ENCODE measurements at regions not wholly inside any gene's neighbourhood (a gene's known extent, or its start where the extent isn't known, plus 50 kb on each side); places are given as distances from the start of the nearest gene placed in this dataset.
"Not testable (repeated sequence)": the region's sequence is repeated elsewhere in the genome, so short reads cannot be mapped to it uniquely, and the experiment has no call there.

- no peak for DNase-seq
Observed at GRCh38 chrX:40952855-40953254, 132.4 kb upstream of the USP9X start.

DNA sequence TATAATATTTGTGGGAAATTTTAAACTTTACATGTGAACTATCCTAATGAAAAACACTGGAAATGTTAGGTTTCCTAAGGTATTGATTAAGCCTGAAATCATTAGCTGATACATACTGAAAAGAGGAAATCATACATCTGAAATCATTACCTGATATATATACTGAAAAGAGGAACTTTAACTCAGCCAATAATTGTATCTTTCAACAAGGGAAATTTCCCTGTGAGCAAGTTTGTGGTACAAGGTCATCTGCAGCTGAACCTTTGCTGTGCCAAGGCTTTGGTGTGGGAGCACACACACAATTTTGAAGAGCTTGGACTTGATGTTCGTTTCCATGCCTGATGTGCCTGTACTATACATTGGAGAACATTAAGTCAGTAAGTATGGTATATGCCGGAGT, 131.9 kb upstream of the USP9X start:
- DNase-seq = no peak

GRCh38 chrX:40960041-40960440, 125.2 kb upstream of the USP9X start:
- no peak for DNase-seq

DNA sequence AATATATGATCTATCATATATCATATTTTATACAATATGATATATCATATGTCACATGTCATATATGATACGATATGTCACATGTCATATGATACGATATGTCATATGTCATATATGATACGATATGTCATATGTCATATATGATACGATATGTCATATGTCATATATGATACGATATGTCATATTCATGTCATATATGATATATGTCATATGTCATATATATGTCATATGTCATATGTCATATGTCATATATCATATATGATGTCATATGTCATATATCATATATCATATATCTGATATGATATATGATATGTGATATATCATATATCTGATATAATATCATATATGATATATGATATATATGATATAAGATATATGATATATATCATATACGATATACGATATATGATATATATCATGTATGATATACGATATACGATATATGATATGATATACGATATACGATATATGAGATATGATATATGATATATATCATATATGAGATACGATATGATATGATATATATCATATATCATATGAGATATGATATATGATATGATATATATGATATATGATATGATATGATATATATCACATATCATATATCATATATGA, 122.3 kb upstream of the USP9X start:
- DNase-seq = no peak

DNA sequence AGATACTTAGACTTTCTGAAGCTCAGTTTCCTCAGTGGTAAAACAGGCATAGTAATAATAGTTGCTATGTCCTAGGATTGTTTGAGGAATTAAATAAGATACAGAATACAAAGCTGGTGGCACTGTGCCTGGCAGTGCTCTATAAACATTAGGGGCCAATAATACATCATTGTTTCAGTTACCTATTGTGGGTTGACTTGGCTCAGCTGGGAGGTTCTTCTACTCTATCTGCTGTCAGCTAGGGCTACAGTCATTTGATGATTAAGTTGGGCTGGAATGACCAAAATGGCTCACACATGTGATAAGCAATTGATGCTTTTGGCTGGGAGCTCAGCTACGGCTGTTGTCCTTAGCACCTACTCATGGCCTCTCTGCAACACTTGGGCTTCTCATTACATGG, 121.2 kb upstream of the USP9X start:
- DNase-seq = no peak

DNA sequence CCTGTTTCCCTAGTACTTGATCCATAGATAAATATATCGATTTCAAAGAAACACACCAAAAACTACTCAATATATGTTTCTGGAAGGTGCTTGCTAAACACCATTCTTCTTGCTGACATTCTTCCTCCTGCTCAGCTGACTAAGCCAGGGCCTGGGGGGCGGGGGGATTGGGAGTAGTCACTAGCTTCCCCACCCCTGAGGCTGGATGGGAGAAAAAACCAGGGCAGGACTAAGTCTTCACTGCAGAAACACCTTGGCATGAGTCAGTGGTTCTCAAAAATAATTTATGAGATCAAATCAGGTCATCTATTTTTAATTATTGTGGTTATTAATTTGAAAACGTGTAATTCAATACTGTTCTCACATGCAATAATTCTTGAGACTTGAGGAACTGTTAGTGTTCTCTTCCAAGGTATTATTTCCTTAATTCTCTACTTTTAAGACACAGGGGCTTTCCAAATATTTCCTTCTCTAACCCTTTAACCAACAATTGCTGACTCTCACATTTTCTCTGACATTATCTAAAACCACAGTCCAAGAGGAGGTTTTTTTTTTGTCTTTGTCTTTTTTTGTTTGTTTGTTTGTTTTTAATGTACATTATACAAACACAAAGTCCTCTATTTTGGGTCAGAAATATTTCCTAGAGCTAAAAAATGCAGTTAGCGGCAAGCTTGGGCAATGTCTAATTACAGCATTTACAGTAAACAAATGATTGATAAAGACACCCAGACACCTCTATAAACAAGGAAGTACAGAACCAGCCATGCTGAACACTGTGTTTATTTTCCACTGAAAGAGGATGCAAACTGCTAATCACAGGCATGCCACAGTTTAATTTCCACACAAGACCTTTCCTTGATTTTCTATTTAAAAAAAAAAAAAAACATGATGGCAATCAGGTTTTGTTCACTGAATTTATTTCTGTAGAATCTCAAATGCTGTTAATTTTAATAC, 120.3 kb upstream of the USP9X start:
- no peak for DNase-seq

GRCh38 chrX:40966213-40966820, 118.9 kb upstream of the USP9X start:
- no peak for DNase-seq

- DNase-seq = no peak
Observed at GRCh38 chrX:40968180-40968579, 117.1 kb upstream of the USP9X start.

DNA sequence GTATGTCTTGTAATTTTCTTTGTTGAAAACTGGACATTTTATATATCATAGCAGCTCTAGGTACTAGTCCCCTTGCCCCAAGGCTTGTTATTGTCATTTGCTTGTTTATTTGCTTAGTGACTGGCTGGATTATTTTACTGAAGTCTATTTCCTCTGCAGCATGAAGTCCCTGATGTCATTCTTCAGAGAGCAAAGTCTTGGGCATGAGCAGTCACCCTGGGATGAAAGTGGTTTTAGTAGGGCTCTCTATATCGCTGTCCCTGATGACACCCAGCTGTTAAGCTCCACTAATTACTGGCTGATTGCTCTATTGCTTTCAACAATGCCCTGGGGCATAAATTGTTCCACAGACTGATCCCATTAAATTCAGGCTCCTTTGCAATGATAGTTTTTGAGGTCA, 113.5 kb upstream of the USP9X start:
- DNase-seq = no peak

- DNase-seq = no peak
Observed at GRCh38 chrX:40973619-40974018, 111.6 kb upstream of the USP9X start.

GRCh38 chrX:40975951-40976350, 109.3 kb upstream of the USP9X start:
- no peak for DNase-seq

- no peak for DNase-seq
Observed at GRCh38 chrX:40976981-40977380, 108.3 kb upstream of the USP9X start.

DNA sequence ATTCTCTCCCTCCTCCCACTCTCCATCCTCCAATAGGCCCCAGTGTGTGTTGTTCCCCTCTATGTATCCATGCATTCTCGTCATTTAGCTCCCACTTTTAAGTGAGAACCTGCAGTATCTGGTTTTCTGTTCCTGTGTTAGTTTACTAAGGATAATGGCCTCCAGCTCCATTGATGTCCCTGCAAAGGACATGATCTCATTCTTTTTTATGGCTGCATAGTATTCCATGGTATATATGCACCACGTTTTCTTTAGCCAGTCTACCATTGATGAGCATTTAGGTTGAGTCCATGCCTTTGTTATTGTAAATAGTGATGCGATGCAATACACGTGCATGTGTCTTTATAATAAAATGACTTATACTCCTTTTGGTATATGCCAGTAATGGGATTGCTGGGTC, 100.3 kb upstream of the USP9X start:
- no peak for DNase-seq

GRCh38 chrX:40987413-40987812, 97.8 kb upstream of the USP9X start:
- DNase-seq = no peak

- no peak for DNase-seq
Observed at GRCh38 chrX:40988100-40988499, 97.1 kb upstream of the USP9X start.

DNA sequence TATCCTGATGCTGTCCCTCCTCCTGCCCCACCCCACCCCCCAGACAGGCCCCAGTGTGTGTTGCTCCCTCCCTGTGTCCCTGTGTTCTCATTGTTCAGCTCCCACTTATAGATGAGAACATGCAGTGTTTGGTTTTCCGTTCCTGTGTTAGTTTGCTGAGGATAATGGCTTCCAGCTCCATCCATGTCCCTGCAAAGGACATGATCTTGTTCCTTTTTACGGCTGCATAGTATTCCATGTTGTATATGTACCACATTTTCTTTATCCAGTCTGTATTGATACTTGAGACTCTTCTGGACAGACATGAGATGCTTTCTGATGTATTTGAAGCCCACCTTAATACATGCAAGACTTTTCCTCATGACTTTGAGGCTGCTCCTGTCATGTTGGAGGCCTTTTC, 91.8 kb upstream of the USP9X start:
- DNase-seq = not testable (repeated sequence)

DNA sequence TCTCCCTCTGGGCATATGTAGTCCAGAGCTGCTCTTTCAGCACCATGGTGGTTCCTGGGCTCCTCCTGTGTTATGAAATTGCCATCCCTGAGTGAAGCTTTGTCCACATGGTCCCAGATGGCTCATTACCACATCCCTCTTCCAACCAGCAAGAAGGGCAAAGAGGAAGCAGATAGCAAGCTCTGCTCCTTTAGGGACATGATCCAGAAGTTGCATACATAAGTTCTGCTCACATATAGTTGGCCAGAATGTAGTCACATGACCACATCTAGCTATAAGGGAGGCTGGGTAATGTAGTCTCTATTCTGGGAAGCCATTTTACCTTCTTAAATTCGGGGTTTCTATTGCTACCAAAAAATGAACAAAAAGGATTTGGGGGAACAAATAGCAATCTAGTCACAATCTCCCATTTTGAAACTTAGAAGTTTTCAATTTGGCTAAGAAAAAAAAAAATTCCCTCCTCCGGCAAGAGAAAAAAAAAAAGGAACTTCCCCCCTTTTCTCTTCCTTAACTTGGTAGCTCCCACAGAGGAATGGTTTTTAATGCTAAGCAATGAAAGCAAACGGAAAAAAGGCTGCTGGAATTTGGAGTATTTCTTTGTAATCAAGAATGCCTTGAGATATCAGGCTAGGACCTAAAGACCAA, 88.2 kb upstream of the USP9X start:
- peak; percentile 4 for DNase-seq

- DNase-seq = no peak
Observed at GRCh38 chrX:40998123-40998522, 87.1 kb upstream of the USP9X start.

DNA sequence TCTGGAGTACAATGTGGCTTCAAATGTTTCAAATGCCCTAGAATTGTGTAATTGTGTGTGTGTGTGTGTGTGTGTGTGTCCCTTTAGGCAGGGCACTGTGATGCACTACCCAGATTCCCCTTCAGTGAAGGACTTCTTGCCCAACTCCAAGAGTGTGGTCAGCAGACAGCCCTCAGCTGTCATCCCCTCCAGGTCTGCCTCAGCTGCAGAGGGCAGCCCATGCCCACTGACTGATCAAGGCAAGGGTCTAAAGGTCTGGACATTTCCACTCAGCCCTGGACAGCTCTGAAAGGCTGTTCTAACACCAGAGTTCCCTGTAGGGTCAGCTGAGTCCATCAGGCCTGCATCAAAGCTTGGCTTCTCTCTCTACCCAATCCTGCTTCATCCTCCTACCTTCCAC, 83.9 kb upstream of the USP9X start:
- no peak for DNase-seq

GRCh38 chrX:41002026-41002425, 83.2 kb upstream of the USP9X start:
- no peak for DNase-seq

DNA sequence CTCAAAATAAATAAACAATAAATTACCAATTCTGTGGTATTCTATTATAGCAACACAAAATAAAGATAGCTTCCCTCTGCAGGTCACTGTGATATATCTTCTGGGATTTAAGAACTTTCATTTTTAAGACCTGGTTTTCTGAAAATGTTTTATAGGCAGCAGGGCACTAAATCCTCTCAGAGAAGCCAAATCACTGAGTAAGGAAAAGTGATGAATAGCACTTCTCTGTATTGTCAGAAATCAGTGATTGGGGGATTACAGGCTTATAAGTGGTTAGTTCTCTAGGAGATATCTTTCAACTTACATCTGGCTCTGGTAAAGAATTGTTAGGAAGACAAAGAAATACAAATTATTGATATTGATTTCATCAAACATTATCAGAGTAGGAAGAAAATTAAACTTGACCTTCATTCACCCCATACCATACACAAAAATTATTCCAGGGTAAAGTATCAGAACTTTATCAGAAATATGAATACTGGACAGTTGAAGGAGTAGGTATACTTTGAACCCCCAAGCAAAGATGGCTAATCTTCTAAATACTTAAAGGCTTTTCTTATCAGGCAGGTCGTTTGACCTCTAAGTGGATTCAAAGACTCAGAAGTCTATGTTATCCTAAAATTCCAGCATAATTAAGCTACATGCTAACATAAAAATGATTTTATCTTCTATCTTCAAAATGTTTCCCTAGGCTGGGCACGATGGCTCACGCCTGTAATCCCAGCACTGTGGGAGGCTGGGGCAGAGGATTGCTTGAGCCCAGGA, 81.6 kb upstream of the USP9X start:
- DNase-seq = no peak

- no peak for DNase-seq
Observed at GRCh38 chrX:41005445-41005992, 79.7 kb upstream of the USP9X start.
